ENCODE measurements at regions not wholly inside any gene's neighbourhood (a gene's known extent, or its start where the extent isn't known, plus 50 kb on each side); places are given as distances from the start of the nearest gene placed in this dataset.

GRCh38 chr1:232550007-232550406, 79.9 kb downstream of the SIPA1L2 start:
- no peak for DNase-seq
- TF ChIP-seq CTCF (IDR thresholded peaks at IDR 0.05) = no peak
- H3K36me3 ChIP-seq = no peaks in the 10 kb centered on the region
- H3K4me3 ChIP-seq = no peak overlapping the region
- intact Hi-C loops (cut with DNase I; ENCODE audit: low total_unique reads) = no loop called here
- peaks cover 0 to 24% (median 12%) of the 10 kb centered on the region in 4 donors for H3K4me1 ChIP-seq
- H3K27ac ChIP-seq = no peak overlapping the region
- no peaks in the 10 kb centered on the region for H3K9me3 ChIP-seq
- H3K27me3 ChIP-seq = no peaks in the 10 kb centered on the region

- H3K27me3 ChIP-seq = no peaks in the 10 kb centered on the region
- H3K4me1 ChIP-seq = peaks cover 0 to 11% (median 7%) of the 10 kb centered on the region in 4 donors
- intact Hi-C loops (cut with DNase I; ENCODE audit: low total_unique reads) = no loop called here
- H3K9me3 ChIP-seq = no peaks in the 10 kb centered on the region
- H3K4me3 ChIP-seq = no peak overlapping the region
- no peak for DNase-seq
- no peaks in the 10 kb centered on the region for H3K36me3 ChIP-seq
- TF ChIP-seq CTCF (IDR thresholded peaks at IDR 0.05) = no peak
- H3K27ac ChIP-seq = no peak overlapping the region
These were observed 81.2 kb downstream of the SIPA1L2 start for GRCh38 chr1:232548691-232549090.

GRCh38 chr1:232547938-232548484, 81.9 kb downstream of the SIPA1L2 start:
- Histone ChIP-seq H3K4me1 (peaks cover 0 to 4% (median 1%) of the 10 kb centered on the region in 4 donors), H3K27ac (no peak overlapping the region), H3K4me3 (no peak overlapping the region), H3K27me3 (no peaks in the 10 kb centered on the region), H3K9me3 (no peaks in the 10 kb centered on the region), H3K36me3 (no peaks in the 10 kb centered on the region)
- DNase-seq = no peak
- TF ChIP-seq CTCF (IDR thresholded peaks at IDR 0.05) = no peak
- intact Hi-C loops (cut with DNase I; ENCODE audit: low total_unique reads) = no loop called here

GRCh38 chr1:232542633-232543593, 87.0 kb downstream of the SIPA1L2 start:
- Histone ChIP-seq H3K9me3 (no peaks in the 10 kb centered on the region), H3K36me3 (no peaks in the 10 kb centered on the region), H3K27ac (no peak overlapping the region), H3K4me1 (no peaks in the 10 kb centered on the region), H3K27me3 (no peaks in the 10 kb centered on the region), H3K4me3 (no peak overlapping the region)
- DNase-seq = no peak
- intact Hi-C loops (cut with DNase I; ENCODE audit: low total_unique reads) = no loop called here
- no peak for TF ChIP-seq CTCF (IDR thresholded peaks at IDR 0.05)

- TF ChIP-seq CTCF (IDR thresholded peaks at IDR 0.05) = no peak
- no peaks in the 10 kb centered on the region for H3K27me3 ChIP-seq
- intact Hi-C loops (cut with DNase I; ENCODE audit: low total_unique reads) = no loop called here
- H3K4me1 ChIP-seq = no peaks in the 10 kb centered on the region
- H3K9me3 ChIP-seq = no peaks in the 10 kb centered on the region
- H3K36me3 ChIP-seq = no peaks in the 10 kb centered on the region
- no peak for DNase-seq
- H3K27ac ChIP-seq = no peak overlapping the region
- no peak overlapping the region for H3K4me3 ChIP-seq
These were observed 91.0 kb downstream of the SIPA1L2 start for GRCh38 chr1:232538943-232539302.

Measured in tibial artery (tissue), 4 donors.